ENCODE measurements at regions not wholly inside any gene's neighbourhood (a gene's known extent, or its start where the extent isn't known, plus 50 kb on each side); places are given as distances from the start of the nearest gene placed in this dataset.
A peak's percentile ranks its signal among the peaks of the same experiment; 100 is the strongest.

DNA sequence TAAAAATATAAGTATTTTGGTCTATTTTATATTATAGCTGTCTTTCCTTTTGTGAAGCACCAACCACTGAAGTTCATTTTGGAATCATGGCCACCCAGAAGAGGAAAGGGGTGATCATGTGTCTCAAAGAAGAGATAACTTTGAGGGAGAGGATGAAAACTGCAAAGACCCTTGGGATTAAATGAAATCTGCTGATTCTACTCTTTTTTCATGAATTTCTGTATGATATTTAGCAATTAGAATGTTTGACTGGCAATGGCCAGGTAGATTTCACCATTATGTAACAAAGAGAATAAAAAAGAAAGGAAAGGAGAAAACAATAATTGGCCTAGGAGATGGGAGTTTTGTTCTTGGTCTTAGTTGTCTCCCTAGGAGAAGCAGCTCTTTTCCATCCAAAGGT, 350.8 kb downstream of the EMP1 start:
- Histone ChIP-seq H3K27me3 (ENCODE audit: control insufficient read depth in 1 of 2, insufficient read depth in 2 of 2, low read length in 2 of 2) (peaks cover 0 to 3% of the 10 kb centered on the region in 2 experiments; a peak in 1 of 5 replicates), H3K4me3 (replicated peaks in 1 of 3; ENCODE audit: insufficient read depth in 1 of 3, low read depth in 2 of 3, low read length in 3 of 3) (no peak overlapping the region), H3K27ac (ENCODE audit: extremely low read length, insufficient read depth, low read length) (no peak overlapping the region), H3K9me3 (ENCODE audit: low read length) (no peaks in the 10 kb centered on the region), H2AFZ (ENCODE audit: low read length) (no peak overlapping the region), H3K79me2 (ENCODE audit: insufficient read depth, low read length) (no peaks in the 10 kb centered on the region), H4K20me1 (ENCODE audit: insufficient read depth, low read length) (no peaks in the 10 kb centered on the region), H3K9ac (ENCODE audit: insufficient read depth, low read depth, low read length) (no peak overlapping the region), H3K36me3 (replicated peaks in 1 of 2; ENCODE audit: control insufficient read depth in 1 of 2, insufficient read depth in 2 of 2, low read length in 2 of 2) (no peaks in the 10 kb centered on the region), H3K4me1 (ENCODE audit: insufficient read depth, low read length) (no peaks in the 10 kb centered on the region), H3K4me2 (ENCODE audit: low read depth, low read length) (no peak overlapping the region)
- DNase-seq (ENCODE audit: low spot score) (no peak), FAIRE-seq (no peak), ATAC-seq (no peak)
- TF ChIP-seq, protein P1, sequence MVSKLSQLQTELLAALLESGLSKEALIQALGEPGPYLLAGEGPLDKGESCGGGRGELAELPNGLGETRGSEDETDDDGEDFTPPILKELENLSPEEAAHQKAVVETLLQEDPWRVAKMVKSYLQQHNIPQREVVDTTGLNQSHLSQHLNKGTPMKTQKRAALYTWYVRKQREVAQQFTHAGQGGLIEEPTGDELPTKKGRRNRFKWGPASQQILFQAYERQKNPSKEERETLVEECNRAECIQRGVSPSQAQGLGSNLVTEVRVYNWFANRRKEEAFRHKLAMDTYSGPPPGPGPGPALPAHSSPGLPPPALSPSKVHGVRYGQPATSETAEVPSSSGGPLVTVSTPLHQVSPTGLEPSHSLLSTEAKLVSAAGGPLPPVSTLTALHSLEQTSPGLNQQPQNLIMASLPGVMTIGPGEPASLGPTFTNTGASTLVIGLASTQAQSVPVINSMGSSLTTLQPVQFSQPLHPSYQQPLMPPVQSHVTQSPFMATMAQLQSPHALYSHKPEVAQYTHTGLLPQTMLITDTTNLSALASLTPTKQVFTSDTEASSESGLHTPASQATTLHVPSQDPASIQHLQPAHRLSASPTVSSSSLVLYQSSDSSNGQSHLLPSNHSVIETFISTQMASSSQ (IDR thresholded peaks at IDR 0.05; ENCODE audit: low read depth) = no peak
- TF ChIP-seq, protein P1 (CRISPR knock-in tag; IDR thresholded peaks at IDR 0.05; ENCODE audit: borderline replicate concordance) = no peak
- TF ChIP-seq MAFK (conservative IDR thresholded peaks at IDR 0.05 in 1 of 2, IDR thresholded peaks at IDR 0.05 in 1 of 2; ENCODE audit: low read length in 2 of 2) = peak; percentile 8 to 60; a peak in 2 of 4 replicates
- intact Hi-C loops (cut with micrococcal nuclease; ENCODE audit: unreplicated experiment) (no loop called here), in situ Hi-C loops (cut with HindIII; ENCODE audit: extremely low pct_ligation_motif_present, low pct_unique_long_range_greater_than_20kb) (no loop called here)
- BruUV-seq (replicated peaks) = no TSS peak
- POLR2A ChIA-PET = no interaction called here
- CTCF ChIA-PET (ENCODE audit: low intra/inter-chr PET ratio, low total read pairs) = no interaction called here

DNA sequence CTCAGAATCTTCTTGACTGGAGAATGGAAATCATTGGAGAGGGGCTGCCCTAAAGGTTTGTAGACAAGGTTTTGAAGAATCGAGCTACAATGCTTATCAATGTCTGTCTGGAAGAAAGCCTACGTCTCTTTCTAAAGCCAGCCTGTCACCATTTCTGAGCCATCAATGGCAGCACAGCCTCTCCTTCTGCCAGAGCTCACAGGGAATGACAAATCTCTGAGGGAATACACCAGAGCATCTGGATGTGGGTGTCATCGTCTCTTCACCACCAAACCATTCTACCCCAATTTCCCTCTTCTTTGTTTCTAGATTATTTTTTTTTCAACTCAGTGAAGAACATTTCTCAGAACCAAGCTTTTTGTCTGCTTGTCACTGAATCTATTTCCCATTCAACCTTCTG, 349.7 kb downstream of the EMP1 start:
- intact Hi-C loops (cut with micrococcal nuclease; ENCODE audit: unreplicated experiment) = no loop called here
- CTCF ChIA-PET (ENCODE audit: low intra/inter-chr PET ratio, low total read pairs) = no interaction called here
- POLR2A ChIA-PET = no interaction called here

More for the DNA sequence above, 349.7 kb downstream of the EMP1 start:
- FAIRE-seq = no peak
- Histone ChIP-seq H3K27me3 (ENCODE audit: control insufficient read depth in 1 of 2, insufficient read depth in 2 of 2, low read length in 2 of 2) (no peaks in the 10 kb centered on the region), H3K27ac (ENCODE audit: extremely low read length, insufficient read depth, low read length) (no peak overlapping the region), H3K36me3 (replicated peaks in 1 of 2; ENCODE audit: control insufficient read depth in 1 of 2, insufficient read depth in 2 of 2, low read length in 2 of 2) (no peaks in the 10 kb centered on the region), H3K4me2 (ENCODE audit: low read depth, low read length) (no peak overlapping the region), H3K9me3 (ENCODE audit: low read length) (no peaks in the 10 kb centered on the region), H2AFZ (ENCODE audit: low read length) (no peak overlapping the region), H4K20me1 (ENCODE audit: insufficient read depth, low read length) (no peaks in the 10 kb centered on the region), H3K79me2 (ENCODE audit: insufficient read depth, low read length) (no peaks in the 10 kb centered on the region), H3K9ac (ENCODE audit: insufficient read depth, low read depth, low read length) (no peak overlapping the region), H3K4me3 (replicated peaks in 1 of 3; ENCODE audit: insufficient read depth in 1 of 3, low read depth in 2 of 3, low read length in 3 of 3) (no peak overlapping the region), H3K4me1 (ENCODE audit: insufficient read depth, low read length) (no peaks in the 10 kb centered on the region)
- no TSS peak for BruUV-seq (replicated peaks)
- in situ Hi-C loops (cut with HindIII; ENCODE audit: extremely low pct_ligation_motif_present, low pct_unique_long_range_greater_than_20kb) = no loop called here
- WGBS (ENCODE audit: low lambda C conversion rate) = 17% methylated on average over 3 of the region's 3 CpGs
- DNase-seq (ENCODE audit: low spot score) = no peak
- TF ChIP-seq, protein P2, sequence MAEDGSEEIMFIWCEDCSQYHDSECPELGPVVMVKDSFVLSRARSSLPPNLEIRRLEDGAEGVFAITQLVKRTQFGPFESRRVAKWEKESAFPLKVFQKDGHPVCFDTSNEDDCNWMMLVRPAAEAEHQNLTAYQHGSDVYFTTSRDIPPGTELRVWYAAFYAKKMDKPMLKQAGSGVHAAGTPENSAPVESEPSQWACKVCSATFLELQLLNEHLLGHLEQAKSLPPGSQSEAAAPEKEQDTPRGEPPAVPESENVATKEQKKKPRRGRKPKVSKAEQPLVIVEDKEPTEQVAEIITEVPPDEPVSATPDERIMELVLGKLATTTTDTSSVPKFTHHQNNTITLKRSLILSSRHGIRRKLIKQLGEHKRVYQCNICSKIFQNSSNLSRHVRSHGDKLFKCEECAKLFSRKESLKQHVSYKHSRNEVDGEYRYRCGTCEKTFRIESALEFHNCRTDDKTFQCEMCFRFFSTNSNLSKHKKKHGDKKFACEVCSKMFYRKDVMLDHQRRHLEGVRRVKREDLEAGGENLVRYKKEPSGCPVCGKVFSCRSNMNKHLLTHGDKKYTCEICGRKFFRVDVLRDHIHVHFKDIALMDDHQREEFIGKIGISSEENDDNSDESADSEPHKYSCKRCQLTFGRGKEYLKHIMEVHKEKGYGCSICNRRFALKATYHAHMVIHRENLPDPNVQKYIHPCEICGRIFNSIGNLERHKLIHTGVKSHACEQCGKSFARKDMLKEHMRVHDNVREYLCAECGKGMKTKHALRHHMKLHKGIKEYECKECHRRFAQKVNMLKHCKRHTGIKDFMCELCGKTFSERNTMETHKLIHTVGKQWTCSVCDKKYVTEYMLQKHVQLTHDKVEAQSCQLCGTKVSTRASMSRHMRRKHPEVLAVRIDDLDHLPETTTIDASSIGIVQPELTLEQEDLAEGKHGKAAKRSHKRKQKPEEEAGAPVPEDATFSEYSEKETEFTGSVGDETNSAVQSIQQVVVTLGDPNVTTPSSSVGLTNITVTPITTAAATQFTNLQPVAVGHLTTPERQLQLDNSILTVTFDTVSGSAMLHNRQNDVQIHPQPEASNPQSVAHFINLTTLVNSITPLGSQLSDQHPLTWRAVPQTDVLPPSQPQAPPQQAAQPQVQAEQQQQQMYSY (CRISPR knock-in tag; IDR thresholded peaks at IDR 0.05) = no peak
- TF ChIP-seq, protein P3, sequence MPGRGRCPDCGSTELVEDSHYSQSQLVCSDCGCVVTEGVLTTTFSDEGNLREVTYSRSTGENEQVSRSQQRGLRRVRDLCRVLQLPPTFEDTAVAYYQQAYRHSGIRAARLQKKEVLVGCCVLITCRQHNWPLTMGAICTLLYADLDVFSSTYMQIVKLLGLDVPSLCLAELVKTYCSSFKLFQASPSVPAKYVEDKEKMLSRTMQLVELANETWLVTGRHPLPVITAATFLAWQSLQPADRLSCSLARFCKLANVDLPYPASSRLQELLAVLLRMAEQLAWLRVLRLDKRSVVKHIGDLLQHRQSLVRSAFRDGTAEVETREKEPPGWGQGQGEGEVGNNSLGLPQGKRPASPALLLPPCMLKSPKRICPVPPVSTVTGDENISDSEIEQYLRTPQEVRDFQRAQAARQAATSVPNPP (CRISPR knock-in tag; IDR thresholded peaks at IDR 0.05) = no peak
- TF ChIP-seq TOE1 (CRISPR knock-in tag; IDR thresholded peaks at IDR 0.05) (no peak), ZNF34 (CRISPR knock-in tag; IDR thresholded peaks at IDR 0.05; ENCODE audit: borderline replicate concordance) (no peak), POLR2G (IDR thresholded peaks at IDR 0.05; ENCODE audit: low read depth, low read length) (no peak)
- TF ChIP-seq, protein P4, sequence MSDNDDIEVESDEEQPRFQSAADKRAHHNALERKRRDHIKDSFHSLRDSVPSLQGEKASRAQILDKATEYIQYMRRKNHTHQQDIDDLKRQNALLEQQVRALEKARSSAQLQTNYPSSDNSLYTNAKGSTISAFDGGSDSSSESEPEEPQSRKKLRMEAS (IDR thresholded peaks at IDR 0.05) = no peak
- ATAC-seq = no peak

Measured in HepG2 (cell line).